ENCODE measurements at regions not wholly inside any gene's neighbourhood (a gene's known extent, or its start where the extent isn't known, plus 50 kb on each side); places are given as distances from the start of the nearest gene placed in this dataset.

DNA sequence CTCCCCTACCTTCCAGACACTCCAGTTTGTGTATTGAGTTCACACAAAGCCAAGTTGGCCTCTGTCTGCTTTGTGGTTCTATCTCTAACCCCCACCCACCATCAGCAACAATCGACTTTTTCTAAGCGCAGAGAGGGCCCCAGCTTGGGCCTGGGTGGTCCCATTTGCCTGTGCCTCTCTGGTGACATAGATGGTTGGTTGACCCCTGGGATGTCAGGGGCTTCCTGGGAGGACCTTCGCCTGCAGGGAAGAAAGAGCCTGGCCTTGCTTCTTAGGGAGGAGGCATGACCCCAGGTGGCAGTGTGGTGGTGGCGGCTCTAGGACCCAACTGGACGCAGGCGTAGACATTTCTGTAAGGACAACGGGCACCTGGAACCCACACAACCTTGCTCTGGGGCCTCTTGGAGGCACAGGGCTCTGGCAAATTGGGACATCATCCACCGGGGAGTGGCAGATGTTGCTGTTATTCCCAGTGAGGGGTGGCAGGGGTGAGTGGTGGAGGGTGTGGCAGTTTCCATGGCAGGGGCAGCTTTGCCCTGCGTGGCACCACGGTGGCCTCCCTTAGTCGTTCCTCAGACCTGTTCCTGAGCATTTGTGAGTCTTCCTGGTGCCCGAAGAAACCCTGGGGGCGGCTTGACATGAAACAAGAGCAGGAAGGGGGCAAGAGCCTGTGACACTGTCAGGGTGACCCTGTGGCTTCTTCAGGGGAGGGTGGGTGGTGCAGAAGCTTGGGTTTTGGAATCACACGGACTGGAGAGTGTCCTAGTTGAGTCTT is 171.0 kb upstream of the IER5L start:
- TF ChIP-seq, protein P1, sequence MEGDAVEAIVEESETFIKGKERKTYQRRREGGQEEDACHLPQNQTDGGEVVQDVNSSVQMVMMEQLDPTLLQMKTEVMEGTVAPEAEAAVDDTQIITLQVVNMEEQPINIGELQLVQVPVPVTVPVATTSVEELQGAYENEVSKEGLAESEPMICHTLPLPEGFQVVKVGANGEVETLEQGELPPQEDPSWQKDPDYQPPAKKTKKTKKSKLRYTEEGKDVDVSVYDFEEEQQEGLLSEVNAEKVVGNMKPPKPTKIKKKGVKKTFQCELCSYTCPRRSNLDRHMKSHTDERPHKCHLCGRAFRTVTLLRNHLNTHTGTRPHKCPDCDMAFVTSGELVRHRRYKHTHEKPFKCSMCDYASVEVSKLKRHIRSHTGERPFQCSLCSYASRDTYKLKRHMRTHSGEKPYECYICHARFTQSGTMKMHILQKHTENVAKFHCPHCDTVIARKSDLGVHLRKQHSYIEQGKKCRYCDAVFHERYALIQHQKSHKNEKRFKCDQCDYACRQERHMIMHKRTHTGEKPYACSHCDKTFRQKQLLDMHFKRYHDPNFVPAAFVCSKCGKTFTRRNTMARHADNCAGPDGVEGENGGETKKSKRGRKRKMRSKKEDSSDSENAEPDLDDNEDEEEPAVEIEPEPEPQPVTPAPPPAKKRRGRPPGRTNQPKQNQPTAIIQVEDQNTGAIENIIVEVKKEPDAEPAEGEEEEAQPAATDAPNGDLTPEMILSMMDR (IDR thresholded peaks at IDR 0.05; ENCODE audit: low read depth, low read length): no peak

DNA sequence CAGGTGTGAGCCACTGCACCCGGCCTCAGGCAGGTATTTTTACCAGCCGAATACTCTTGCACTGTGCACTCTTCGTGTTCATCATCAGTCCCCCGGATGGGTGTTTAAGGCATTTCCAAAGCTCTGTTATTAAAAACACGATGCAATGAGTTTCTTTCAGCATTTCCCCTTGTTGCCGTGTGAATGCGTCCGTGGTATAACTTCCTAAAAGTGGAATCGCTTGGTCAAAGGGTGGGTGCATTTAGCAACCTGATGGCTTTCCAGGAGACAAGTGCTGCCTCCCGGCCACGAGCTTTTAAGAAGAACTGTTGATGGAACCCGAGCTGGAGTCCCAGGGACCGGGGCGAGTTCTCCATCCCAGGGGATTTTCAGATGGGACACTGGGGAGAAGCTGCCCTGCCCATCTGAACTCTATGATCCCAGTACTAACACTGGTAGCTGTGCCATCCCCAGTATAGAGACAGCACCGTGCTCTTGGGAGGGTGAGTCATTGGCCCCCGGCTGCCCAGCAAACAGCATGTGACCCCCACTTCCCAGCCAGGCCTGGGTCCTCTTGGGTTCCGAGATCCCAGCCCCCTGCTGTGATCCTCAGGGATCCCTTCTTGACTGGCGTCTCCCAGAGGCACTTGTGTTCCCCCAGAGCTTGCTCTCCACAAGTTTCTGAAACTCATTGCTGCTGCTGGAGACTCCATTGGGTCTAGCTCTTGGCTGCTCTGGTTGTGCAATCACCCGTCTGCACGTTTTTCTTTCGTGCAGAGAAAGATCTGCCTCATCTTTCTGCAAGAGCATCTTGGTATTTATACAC is 169.5 kb upstream of the IER5L start:
- no peak for DNase-seq (ENCODE audit: extremely low read depth, low read depth)
- TF ChIP-seq, protein P1 (IDR thresholded peaks at IDR 0.05; ENCODE audit: low read depth, low read length): no peak

More for the DNA sequence above, 171.0 kb upstream of the IER5L start:
- no peak for DNase-seq (ENCODE audit: extremely low read depth, low read depth)

DNA sequence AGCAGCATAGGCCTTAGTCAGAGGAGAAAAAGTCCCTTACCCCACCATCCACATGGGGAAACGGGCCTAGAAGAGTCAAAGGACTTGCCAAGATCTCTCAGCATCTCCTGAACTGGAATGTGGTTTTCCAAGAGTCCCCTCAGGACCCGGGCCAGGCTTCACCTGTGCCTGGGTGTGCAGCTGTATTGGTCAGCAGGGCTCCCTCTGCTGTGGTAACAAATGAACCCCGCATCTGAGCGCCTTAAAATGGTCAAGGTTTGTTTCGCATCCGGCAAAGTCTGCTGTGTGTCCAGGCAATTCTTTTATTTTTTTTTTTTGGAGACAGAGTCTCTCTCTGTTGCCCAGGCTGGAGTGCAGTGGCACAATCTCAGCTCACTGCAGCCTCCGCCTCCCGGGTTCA is 168.0 kb upstream of the IER5L start:
- TF ChIP-seq, protein P1 (IDR thresholded peaks at IDR 0.05; ENCODE audit: low read depth, low read length): no peak
- no peak for DNase-seq (ENCODE audit: extremely low read depth, low read depth)

DNA sequence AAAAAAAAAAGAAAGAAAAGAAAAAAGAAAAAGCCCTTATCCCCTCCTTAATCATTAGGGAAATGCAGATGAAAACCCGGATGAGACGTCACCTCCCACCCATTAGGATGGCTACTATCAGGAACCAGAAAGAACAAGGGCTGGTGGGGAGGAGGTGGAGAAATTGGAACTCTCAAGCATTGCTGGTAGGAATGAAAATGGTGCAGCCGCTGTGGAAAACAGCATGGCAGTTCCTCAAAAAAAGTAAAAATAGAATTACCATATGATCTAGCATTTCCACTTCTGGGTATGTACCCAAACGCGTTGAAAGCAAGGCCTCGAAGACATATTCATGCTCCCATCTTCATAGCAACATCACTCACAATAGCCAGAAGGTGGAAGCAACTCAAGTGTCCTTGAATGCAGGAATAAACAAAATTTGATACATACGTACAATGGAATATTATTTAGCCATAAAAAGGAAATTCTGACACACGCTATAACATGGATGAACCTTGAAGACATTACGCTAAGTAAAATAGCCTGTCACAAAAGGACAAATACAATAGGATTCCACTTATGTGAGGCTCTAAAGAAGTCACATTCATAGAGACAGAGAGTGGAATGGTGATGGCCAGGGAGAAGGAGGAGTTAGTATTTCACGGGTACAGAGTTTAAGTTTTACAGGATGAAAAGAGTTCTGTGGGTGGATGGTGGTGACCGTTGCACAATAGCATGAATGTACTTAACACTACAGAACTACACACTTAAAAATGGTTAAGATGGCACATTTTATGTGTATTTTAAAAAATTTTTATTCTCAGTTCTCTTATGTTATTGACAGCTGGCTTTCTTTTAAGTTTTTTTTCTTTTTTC is 166.8 kb upstream of the IER5L start:
- TF ChIP-seq, protein P1 (IDR thresholded peaks at IDR 0.05; ENCODE audit: low read depth, low read length): no peak
- no peak for DNase-seq (ENCODE audit: extremely low read depth, low read depth)

DNA sequence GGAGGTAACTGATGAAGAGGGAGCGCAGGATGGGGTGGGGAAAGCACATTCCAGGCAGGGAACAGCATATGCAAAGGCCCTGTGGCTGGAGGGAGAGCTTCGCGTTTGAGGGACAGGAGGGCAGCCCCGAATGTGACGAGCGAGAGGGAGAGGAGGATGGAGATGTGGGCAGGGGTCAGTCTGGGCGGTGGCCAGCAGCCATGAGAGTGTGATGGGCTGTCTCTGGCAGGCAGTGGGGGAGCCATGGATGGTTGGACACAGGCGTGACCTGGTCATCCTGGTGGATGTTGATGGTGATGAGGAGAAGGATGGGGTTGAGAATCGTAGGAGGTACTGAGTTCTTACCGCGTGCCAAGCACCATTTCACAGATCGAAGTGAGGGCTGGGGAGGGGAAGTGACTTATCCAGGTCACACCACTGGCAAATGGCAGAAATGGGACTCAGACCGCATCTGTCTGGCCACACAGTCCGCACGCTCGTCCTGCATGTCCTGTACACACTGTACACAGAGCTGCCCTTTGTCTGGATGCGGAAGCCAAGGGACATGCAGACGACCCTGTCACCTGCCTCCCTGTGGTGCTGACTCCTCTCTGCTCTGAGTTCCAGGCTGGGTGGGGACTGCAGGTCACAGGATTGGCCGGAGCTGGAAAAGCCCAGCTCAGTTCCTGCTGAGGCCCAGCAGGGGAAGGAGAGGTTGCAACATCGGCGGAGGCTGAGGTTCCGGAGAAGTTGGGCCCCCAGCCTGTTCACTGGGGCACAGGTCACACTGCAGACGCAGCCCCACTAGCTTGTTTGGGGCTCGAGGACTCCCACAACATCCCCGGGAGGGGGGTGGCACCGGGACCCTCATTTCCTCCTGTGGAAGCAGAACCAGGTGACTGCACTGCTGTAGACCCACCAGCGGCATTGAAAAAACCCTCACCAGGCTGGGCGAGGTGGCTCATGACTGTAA is 165.6 kb upstream of the IER5L start:
- TF ChIP-seq, protein P1 (IDR thresholded peaks at IDR 0.05; ENCODE audit: low read depth, low read length): no peak
- DNase-seq (ENCODE audit: extremely low read depth, low read depth): no peak

DNA sequence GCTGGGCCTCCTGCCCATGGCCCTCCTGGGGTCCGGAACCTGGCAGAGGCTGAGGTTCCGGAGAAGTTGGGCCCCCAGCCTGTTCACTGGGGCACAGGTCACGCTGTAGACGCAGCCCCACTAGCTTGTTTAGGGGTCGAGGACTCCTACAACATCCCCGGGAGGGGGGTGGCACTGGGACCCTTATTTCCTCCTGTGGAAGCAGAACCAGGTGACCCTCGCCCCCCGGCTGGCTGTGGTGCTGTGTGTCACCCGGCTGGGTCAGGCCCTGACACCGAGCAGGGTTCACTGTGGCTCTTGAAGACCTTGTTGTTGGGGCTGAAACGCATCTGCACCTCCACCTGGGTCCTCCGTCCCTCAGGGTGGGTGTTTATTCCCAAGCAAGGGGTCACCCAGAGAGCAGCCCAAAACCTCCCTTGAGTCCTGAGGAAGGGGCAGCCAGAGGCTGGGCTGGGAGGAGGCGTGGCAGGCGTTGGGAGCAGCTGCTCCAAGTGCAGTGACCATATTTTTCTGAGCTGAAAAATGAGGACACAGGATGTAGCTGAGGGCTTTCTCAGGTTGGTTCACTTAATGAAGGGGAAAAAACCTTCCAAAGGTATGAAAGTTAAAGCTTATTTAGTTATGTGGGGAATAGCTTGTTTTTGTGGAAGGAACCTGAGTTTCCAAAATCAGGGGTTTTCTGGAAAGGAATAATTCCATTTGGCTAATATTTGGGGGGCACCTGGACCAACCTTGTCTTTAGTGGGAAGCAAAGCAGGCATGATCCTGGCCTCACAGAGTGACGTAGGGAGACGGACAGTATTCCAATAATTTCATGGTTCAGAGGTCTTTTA is 164.7 kb upstream of the IER5L start:
- TF ChIP-seq, protein P1 (IDR thresholded peaks at IDR 0.05; ENCODE audit: low read depth, low read length): no peak
- no peak for DNase-seq (ENCODE audit: extremely low read depth, low read depth)

Data from AG09319 (cell line).